Kidney epithelial cell (primary cell): ENCODE measurements at regions not wholly inside any gene's neighbourhood (a gene's known extent, or its start where the extent isn't known, plus 50 kb on each side); places are given as distances from the start of the nearest gene placed in this dataset.

Experiments
- DNase-seq: peaks from one replicate; pipeline ENCODE4 v3.0.0-alpha.2; 2010; ENCODE audit warnings: low read depth
- H3K27me3 ChIP-seq: 2 replicates; pipeline ENCODE4 v1.6.0; 2011; ENCODE audit warnings: low read length; ENCODE audit not compliant: control insufficient read depth, insufficient read depth
- H3K36me3 ChIP-seq: 2 replicates; pipeline ENCODE4 v1.5.1; 2011; ENCODE audit warnings: low read length; ENCODE audit not compliant: control insufficient read depth, insufficient read depth
- H3K4me3 ChIP-seq: 2 replicates; pipeline ENCODE4 v1.5.1; 2011; ENCODE audit warnings: low read depth, mild to moderate bottlenecking, control low read depth, low read length
- TF ChIP-seq, protein P1 (sequence below): IDR thresholded peaks from 2 replicates; pipeline ENCODE4 v1.5.1; 2011; ENCODE audit warnings: mild to moderate bottlenecking, moderate library complexity, low read length, control low read depth, inconsistent platforms; ENCODE audit not compliant: insufficient read depth, poor library complexity, severe bottlenecking

- no peaks in the 10 kb centered on the region for H3K27me3 ChIP-seq
- H3K36me3 ChIP-seq, result no peaks in the 10 kb centered on the region
- TF ChIP-seq, protein P1, sequence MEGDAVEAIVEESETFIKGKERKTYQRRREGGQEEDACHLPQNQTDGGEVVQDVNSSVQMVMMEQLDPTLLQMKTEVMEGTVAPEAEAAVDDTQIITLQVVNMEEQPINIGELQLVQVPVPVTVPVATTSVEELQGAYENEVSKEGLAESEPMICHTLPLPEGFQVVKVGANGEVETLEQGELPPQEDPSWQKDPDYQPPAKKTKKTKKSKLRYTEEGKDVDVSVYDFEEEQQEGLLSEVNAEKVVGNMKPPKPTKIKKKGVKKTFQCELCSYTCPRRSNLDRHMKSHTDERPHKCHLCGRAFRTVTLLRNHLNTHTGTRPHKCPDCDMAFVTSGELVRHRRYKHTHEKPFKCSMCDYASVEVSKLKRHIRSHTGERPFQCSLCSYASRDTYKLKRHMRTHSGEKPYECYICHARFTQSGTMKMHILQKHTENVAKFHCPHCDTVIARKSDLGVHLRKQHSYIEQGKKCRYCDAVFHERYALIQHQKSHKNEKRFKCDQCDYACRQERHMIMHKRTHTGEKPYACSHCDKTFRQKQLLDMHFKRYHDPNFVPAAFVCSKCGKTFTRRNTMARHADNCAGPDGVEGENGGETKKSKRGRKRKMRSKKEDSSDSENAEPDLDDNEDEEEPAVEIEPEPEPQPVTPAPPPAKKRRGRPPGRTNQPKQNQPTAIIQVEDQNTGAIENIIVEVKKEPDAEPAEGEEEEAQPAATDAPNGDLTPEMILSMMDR, result no peak
- no peak for DNase-seq
- no peak overlapping the region for H3K4me3 ChIP-seq
Observed at GRCh38 chr2:8369522-8369921, 312.3 kb upstream of the ID2 start.

DNA sequence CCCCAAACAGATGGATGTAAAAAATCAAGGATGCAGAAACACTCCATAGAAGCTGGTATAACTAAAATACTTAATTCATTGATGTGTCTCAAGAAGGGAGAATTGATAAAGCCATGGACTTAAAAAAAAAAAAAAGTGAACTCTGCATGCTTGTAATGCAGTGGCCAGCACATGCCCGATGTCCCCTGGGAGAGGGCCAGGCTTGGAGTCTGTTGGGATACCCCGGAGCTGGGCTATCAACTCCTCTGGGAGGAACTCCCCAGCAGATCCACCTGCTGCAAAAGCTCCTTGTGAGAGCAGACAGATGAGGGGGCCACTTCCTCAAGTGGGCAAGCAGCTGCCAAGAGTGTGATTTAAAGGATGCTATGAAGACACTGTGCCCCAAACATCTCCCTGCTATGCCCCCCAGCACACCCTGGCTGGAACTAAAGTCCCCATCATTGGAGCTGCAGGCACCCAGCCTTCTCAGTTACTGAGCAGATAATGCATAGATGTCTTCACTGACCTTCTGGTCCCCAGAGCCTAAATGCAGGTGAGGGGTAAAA lies 311.5 kb upstream of the ID2 start:
- TF ChIP-seq, protein P1, result no peak
- no peak for DNase-seq
- Histone ChIP-seq H3K27me3 (no peaks in the 10 kb centered on the region), H3K4me3 (no peak overlapping the region), H3K36me3 (no peaks in the 10 kb centered on the region)

DNA sequence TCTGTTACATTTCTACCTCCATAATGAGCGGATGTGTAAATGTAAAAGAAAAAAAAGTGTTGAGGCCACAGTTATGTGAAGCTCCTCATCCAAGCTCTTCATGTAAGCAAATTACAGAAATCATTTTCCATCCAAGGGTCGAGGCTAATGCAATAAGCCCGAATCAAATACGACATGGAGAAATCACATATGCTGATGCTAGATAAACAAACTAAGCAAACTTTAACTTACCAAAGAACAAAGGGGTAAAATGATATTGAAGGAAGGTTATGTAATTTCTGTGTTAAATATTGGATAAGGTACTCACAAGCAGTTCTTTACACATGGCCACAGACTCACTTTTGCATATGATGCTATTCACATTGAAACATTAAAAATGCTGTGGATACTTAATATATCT lies 310.2 kb upstream of the ID2 start:
- H3K27me3 ChIP-seq, result no peaks in the 10 kb centered on the region
- no peaks in the 10 kb centered on the region for H3K36me3 ChIP-seq
- DNase-seq, result no peak
- TF ChIP-seq, protein P1, result no peak
- no peak overlapping the region for H3K4me3 ChIP-seq

GRCh38 chr2:8374782-8375181 lies 307.1 kb upstream of the ID2 start:
- TF ChIP-seq, protein P1, result no peak
- no peak overlapping the region for H3K4me3 ChIP-seq
- no peak for DNase-seq
- H3K27me3 ChIP-seq, result no peaks in the 10 kb centered on the region
- no peaks in the 10 kb centered on the region for H3K36me3 ChIP-seq

GRCh38 chr2:8376603-8377410 lies 305.0 kb upstream of the ID2 start:
- Histone ChIP-seq H3K36me3 (no peaks in the 10 kb centered on the region), H3K4me3 (no peak overlapping the region), H3K27me3 (no peaks in the 10 kb centered on the region)
- no peak for DNase-seq
- TF ChIP-seq, protein P1, result no peak
